Astrocyte (in vitro differentiated cells and primary cell): ENCODE measurements at regions not wholly inside any gene's neighbourhood (a gene's known extent, or its start where the extent isn't known, plus 50 kb on each side); places are given as distances from the start of the nearest gene placed in this dataset.

Experiments used
- EZH2 ChIP-seq: IDR thresholded peaks from 2 replicates; pipeline ENCODE4 v1.6.1; 2012; ENCODE audit warnings: mild to moderate bottlenecking, low read length, inconsistent platforms; ENCODE audit not compliant: insufficient read depth
- TF ChIP-seq, protein P1 (sequence below): IDR thresholded peaks from 2 replicates; pipeline ENCODE4 v1.5.1; 2011; ENCODE audit warnings: low read depth, mild to moderate bottlenecking, inconsistent platforms, low read length, moderate library complexity; ENCODE audit not compliant: insufficient read depth

DNA sequence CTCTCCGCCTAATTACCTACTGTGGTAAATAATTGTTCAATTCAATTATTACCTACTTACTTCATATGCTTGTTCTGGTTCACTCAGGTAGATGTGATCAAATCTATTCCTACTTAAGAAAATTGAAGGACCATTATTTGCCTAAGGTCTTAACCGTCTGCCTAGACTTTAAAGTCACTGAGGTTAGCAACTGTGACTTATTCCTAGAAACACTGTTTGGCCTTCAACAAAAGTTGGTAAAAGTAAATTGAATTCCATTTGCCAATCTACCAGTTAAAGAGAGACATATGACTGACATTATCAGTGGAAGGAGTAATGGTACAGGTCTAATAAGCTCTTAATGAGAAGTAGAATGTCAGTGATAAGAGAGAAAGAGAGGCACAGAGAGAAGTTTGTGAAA lies 491.5 kb downstream of the NYAP2 start:
- TF ChIP-seq, protein P1, sequence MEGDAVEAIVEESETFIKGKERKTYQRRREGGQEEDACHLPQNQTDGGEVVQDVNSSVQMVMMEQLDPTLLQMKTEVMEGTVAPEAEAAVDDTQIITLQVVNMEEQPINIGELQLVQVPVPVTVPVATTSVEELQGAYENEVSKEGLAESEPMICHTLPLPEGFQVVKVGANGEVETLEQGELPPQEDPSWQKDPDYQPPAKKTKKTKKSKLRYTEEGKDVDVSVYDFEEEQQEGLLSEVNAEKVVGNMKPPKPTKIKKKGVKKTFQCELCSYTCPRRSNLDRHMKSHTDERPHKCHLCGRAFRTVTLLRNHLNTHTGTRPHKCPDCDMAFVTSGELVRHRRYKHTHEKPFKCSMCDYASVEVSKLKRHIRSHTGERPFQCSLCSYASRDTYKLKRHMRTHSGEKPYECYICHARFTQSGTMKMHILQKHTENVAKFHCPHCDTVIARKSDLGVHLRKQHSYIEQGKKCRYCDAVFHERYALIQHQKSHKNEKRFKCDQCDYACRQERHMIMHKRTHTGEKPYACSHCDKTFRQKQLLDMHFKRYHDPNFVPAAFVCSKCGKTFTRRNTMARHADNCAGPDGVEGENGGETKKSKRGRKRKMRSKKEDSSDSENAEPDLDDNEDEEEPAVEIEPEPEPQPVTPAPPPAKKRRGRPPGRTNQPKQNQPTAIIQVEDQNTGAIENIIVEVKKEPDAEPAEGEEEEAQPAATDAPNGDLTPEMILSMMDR, result no peak
- TF ChIP-seq EZH2, result no peak
